OCI-LY7 (cell line): ENCODE measurements at regions not wholly inside any gene's neighbourhood (a gene's known extent, or its start where the extent isn't known, plus 50 kb on each side); places are given as distances from the start of the nearest gene placed in this dataset.

Source experiments
- CTCF ChIP-seq: fragments of 200-600 bp; sonication (generic); conservative IDR thresholded peaks from 2 replicates; pipeline ENCODE4 v1.5.1; 2014; ENCODE audit warnings: mild to moderate bottlenecking, antibody characterized with exemption, low read length, moderate library complexity, mixed read lengths
- EZH2phosphoT487 ChIP-seq: fragments of 200-600 bp; sonication (generic); IDR thresholded peaks from 2 replicates; pipeline ENCODE4 v1.6.1; 2018; ENCODE audit warnings: low read depth, borderline replicate concordance, mild to moderate bottlenecking, mixed run types, antibody characterized with exemption, low read length, moderate library complexity, mixed read lengths

DNA sequence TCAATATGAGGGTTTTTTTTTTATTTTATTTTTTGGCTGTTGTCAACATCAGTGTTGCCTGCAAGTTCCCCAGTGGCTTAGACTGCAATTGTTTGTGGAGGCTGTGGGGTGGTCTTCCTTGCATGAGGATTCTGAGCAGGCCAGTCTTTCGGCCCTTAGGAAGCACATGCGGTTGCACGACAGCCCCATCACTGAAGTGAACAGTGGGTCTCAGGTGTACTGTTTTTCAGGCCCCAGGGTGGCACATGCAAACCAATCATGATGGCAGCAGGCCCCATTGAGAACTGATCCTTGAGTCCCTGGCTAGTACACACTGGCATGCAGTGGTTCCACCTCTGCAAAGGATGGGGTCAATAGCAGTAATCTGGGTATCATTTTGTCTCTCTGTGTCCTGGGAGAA is 768.7 kb downstream of the EPHA3 start:
- TF ChIP-seq CTCF: no peak
- no peak for TF ChIP-seq EZH2phosphoT487
